GM23338 (cell line): ENCODE measurements at regions not wholly inside any gene's neighbourhood (a gene's known extent, or its start where the extent isn't known, plus 50 kb on each side); places are given as distances from the start of the nearest gene placed in this dataset.

Experiments used
- CREB1 ChIP-seq: fragments of 250-450 bp; sonication (Bioruptor Pico); IDR thresholded peaks from 2 replicates; pipeline ENCODE4 v1.5.0; 2020; ENCODE audit warnings: low read depth, mild to moderate bottlenecking, moderate library complexity
- CTCF ChIP-seq, 2 experiments: fragments of 200-600 bp in 1 of 2; sonication (generic) in 1 of 2; conservative IDR thresholded peaks; 2 replicates each; pipeline versions ENCODE4 v1.5.1 to v1.6.1; 2016 to 2017; ENCODE audit warnings: antibody characterized with exemption in 2 of 2, low read depth in 2 of 2, mild to moderate bottlenecking in 2 of 2, moderate library complexity in 1 of 2
- EZH2 ChIP-seq: fragments of 200-600 bp; sonication (generic); IDR thresholded peaks from one replicate; pipeline ENCODE4 v1.8.0; 2017; ENCODE audit warnings: antibody characterized with exemption, mild to moderate bottlenecking, low read depth; ENCODE audit not compliant: unreplicated experiment
- EZH2phosphoT487 ChIP-seq: fragments of 200-600 bp; sonication (generic); IDR thresholded peaks from one replicate; pipeline ENCODE4 v1.8.1; 2018; ENCODE audit warnings: antibody characterized with exemption; ENCODE audit not compliant: unreplicated experiment
- NANOG ChIP-seq: IDR thresholded peaks from 2 replicates; pipeline ENCODE4 v1.6.1; 2016; ENCODE audit warnings: antibody characterized with exemption, borderline replicate concordance
- POLR2AphosphoS5 ChIP-seq: IDR thresholded peaks from 2 replicates; pipeline ENCODE4 v1.6.1; 2016; ENCODE audit warnings: antibody characterized with exemption, low read depth
- REST ChIP-seq: IDR thresholded peaks from one replicate; pipeline ENCODE4 v1.6.1; 2018; ENCODE audit warnings: antibody characterized with exemption; ENCODE audit not compliant: unreplicated experiment

GRCh38 chr3:153448151-153448829, 286.3 kb downstream of the RAP2B start:
- TF ChIP-seq CTCF (conservative IDR thresholded peaks at IDR 0.05; ENCODE audit: low read depth in 2 of 2) (no peak), EZH2phosphoT487 (no peak), EZH2 (no peak), POLR2AphosphoS5 (no peak), CREB1 (CRISPR knock-in tag) (no peak), NANOG (no peak), REST (no peak)
